GM13977 (cell line): ENCODE measurements at regions not wholly inside any gene's neighbourhood (a gene's known extent, or its start where the extent isn't known, plus 50 kb on each side); places are given as distances from the start of the nearest gene placed in this dataset.
"Not testable (repeated sequence)": the region's sequence is repeated elsewhere in the genome, so short reads cannot be mapped to it uniquely, and the experiment has no call there.

ENCODE experiments used
- DNase-seq: peaks from one replicate; pipeline ENCODE4 v3.0.0; 2012; ENCODE audit warnings: low spot score
- in situ Hi-C: fragments of 300-500 bp; cut with MboI; formaldehyde crosslinking; loops from one replicate; pipeline ENCODE4 v1.12.0; 2022; ENCODE audit warnings: low sequenced_read_pairs, low pct_unique_long_range_greater_than_20kb, mixed read lengths, inconsistent platforms; ENCODE audit not compliant: unreplicated experiment
- TF ChIP-seq, protein P1 (sequence below): IDR thresholded peaks from 2 replicates; pipeline ENCODE4 v1.5.1; 2012; ENCODE audit warnings: mild to moderate bottlenecking, control low read depth; ENCODE audit not compliant: insufficient read depth; ENCODE audit errors: extremely low read depth, missing control alignments

DNA sequence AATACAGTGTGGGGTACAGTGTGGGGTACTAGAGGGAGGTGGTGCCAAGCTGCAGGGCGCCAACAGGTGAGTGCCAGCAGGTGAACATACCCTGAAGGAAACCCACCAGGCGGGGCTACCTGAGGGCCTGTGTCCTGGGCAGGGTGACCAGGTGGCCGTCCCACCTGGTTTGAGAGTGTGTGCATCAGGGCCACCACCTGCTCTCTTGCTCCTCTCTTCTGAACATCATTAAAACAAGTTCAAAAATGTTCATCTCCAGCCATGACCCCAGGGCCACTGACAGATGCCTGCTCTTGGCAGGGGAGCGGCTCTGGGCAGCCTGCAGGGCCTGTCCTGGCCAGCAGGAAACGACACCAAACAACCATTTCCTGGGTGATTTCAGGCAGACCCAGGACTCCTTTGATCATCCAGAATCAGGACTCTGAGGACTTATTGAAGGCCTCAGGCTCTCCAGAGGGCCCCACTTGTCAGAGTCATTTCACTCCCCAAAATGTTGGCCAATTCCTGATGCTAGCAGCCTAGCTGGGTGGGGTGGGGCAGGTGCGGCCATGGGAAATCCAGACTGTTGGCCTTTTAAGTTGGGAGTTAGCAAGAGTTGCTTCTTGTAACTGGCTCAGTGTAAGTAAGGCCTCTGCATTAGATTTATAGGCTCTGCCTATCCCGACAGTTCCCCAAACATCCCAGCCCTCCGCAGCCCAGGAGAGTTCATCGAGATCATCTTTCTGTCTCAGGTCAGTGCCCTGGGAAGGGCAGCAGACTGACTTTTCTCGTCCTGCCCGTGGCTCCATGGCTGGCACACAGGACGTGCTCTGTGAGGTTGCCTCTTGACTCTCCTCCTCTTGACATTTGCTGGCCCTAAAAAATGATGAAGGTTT, 111.5 kb upstream of the ZNF236 start:
- no peak for DNase-seq
- TF ChIP-seq, protein P1, sequence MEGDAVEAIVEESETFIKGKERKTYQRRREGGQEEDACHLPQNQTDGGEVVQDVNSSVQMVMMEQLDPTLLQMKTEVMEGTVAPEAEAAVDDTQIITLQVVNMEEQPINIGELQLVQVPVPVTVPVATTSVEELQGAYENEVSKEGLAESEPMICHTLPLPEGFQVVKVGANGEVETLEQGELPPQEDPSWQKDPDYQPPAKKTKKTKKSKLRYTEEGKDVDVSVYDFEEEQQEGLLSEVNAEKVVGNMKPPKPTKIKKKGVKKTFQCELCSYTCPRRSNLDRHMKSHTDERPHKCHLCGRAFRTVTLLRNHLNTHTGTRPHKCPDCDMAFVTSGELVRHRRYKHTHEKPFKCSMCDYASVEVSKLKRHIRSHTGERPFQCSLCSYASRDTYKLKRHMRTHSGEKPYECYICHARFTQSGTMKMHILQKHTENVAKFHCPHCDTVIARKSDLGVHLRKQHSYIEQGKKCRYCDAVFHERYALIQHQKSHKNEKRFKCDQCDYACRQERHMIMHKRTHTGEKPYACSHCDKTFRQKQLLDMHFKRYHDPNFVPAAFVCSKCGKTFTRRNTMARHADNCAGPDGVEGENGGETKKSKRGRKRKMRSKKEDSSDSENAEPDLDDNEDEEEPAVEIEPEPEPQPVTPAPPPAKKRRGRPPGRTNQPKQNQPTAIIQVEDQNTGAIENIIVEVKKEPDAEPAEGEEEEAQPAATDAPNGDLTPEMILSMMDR = no peak
- in situ Hi-C loops = no loop called here

GRCh38 chr18:76709659-76710645, 112.4 kb upstream of the ZNF236 start:
- in situ Hi-C loops = loop anchor here (10.0 kb wide), 1 partner anchor 305 kb away; no protein-coding TSS in a partner anchor
- DNase-seq = peak; percentile 79
- TF ChIP-seq, protein P1 = peak; percentile 88

- TF ChIP-seq, protein P1 = no peak
- no peak for DNase-seq
- in situ Hi-C loops = loop anchor here (10.0 kb wide), 1 partner anchor 304 kb away; no protein-coding TSS in a partner anchor
Observed at GRCh38 chr18:76708722-76709353, 113.5 kb upstream of the ZNF236 start.

DNA sequence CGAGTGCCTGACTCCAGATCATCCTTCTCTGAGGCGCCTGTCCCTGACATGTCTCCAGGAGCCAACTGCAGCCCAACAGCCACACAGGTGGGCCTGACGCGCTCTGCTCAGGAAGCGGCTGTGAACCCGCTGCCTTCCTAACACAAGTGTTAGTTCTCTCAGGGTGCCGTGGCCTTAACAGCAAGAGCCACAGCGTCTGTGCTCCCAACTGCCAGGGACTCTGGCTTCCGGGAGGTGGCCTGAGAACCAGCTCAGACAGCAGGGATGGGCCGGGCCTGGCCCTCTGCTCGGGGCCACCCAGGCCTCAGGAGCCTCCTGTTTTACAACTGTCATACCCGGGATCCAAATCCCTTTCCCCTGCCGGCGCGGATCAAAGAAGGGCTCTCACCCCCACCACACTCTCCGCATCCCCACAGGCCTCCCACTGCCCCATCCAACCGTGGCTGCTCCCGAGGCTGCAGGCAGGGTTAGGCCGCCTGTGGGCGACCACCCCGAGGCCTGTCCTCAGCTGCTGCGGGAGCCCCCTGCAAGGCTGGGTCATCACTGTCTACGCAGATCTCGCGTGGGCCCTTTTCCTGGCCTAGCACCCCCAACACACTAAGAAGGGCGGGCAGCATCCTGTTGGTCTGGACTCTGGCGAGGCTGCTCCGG, 114.2 kb upstream of the ZNF236 start:
- DNase-seq = no peak
- TF ChIP-seq, protein P1 = no peak
- in situ Hi-C loops = loop anchor here (10.0 kb wide), 1 partner anchor 303 kb away; no protein-coding TSS in a partner anchor

GRCh38 chr18:76707534-76707933, 114.8 kb upstream of the ZNF236 start:
- TF ChIP-seq, protein P1 = no peak
- in situ Hi-C loops = loop anchor here (10.0 kb wide), 1 partner anchor 303 kb away; no protein-coding TSS in a partner anchor
- no peak for DNase-seq

DNA sequence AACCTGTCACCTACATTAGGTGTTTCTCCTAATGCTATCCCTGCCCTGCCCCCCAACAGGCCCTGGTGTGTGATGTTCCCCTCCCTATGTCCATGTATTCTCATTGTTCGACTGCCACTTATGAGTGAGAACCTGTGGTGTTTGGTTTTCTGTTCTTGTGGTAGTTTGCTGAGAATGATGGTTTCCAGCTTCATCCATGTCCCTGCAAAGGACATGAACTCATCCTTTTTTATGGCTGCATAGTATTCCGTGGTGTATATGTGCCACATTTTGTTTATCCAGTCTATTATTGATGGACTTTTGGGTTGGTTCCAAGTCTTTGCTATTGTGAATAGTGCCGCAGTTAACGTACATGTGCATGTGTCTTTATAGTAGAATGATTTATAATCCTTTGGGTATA, 117.8 kb upstream of the ZNF236 start:
- in situ Hi-C loops = loop anchor here (10.0 kb wide), 1 partner anchor 300 kb away; no protein-coding TSS in a partner anchor
- not testable (repeated sequence) for DNase-seq
